NCI-H1417 treated with DMSO at 0.1 percent for 48 hours (cell line): ENCODE measurements at regions not wholly inside any gene's neighbourhood (a gene's known extent, or its start where the extent isn't known, plus 50 kb on each side); places are given as distances from the start of the nearest gene placed in this dataset.

Experiments used
- DNase-seq: peaks from one replicate; lab custom pipeline; 2025; lab: John Stamatoyannopoulos, UW

DNA sequence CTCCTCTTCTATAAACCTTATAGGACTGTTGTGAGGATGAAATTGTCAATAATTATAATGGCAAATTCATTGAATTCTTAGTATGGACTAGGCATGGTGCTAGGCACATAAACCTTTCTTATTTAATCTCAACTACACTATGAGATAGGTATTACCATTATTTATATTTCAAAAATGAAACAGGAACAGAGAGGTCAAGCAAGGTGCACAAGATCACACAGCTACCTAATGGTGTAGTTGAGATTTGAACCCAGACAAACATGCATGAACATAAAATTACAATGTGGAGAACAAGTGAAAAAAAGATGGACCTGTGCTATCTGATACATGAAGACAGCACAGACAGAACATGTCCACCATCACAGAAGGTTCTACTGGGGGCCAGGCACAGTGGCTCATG lies 156.7 kb downstream of the AXIN2 start:
- no peak for DNase-seq

DNA sequence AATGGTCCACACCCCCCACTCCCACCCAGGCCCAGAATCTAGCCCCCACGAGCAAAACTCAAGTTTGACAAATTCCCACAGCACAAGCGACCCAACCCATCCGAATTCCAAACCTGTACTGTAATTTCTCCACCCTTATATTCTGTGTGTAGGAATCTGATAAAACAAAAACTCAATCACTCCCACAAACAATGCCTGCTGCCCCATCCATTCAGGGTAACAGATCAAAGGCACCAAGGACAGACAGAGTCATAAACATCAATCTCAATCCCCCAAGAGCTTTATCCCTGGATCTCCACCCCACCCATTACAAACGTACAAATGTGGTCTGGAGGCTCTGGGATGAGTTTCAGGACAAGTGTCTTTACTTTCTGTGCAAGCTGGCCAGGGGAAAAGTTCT lies 157.8 kb downstream of the AXIN2 start:
- DNase-seq: no peak

DNA sequence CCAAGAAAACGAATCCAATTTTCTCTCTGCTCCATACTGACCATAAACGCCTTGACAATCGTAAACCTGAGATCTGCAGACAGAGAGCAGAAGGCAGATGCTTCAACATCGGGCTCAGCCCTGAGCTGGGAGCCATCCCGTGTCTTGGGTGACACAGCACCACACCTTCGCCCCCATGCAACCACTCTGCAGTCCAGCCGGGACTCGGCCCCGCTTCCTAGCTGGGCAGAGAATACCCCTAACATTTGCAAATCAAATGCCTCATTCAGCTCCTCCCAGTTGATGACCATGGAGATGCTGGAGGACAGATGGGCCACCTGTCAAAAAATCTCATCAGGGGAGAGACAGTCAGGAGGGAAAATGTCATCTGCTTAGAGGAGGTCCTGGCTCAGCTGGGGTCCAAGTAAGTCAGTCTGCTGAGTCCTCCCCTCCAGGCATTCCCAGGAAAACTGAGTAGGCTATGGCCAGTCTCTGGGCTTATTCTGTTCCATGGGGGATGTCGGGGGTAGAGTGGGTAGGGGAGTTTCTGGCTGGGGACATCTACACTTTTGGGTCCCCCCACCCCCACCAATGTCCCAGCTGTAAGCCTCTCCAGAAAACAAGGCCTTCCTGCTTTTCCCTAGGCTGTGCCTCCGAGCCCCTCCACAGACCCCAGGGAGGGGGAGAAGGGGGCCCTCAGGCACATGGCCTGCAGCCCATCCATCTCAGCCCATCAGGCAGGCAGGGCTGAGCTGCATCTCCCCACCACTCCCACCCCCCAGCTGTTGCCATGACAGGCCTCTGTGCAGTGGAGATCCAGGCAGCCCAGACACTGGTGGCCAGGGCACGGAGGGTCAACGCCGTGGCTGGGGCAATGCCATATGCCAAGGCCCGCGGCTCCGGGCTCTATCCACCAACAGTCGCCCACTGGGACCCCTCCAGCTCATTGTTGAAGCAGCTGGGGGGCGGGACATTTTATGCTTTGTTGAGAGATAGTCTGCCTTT lies 158.6 kb downstream of the AXIN2 start:
- DNase-seq: no peak

DNA sequence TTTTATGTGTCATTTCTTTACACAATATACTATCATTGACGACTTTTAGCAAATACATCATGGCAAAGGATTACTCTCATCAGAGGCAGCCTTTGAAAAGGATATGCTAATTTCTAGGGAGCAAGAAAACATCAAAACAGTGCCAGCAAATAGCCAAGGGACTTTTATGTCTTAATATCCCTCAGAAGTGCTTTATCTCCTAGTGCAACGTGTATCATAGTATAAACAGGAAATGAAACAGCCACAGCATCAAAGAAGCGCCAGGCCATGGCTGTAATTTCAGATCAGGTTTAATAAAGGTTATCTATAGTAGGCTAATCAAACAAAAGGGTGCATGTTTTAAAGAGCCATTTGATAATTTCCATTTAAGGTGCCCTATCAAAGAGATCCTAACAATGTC lies 159.9 kb downstream of the AXIN2 start:
- DNase-seq: no peak

DNA sequence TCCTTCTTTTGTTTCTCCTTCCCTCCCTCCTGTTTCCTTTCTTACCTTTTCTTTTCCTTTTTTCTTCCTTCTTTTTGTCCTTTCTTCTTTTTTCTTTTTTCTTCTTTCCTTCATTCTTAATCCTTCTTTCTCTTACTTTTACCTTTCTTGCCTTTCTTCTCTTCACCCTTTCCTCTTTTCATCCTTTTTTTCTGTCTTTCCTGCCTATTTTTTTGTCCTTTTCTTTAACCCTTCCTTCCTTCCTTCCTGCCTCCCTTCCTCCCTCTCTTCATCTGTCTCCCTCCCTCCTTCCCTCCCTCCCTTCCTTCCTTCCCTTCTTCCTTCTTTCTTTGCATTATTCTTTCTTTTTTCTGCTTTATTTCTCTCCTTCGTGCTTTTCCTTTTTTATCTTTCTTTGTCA lies 160.7 kb downstream of the AXIN2 start:
- no peak for DNase-seq

DNA sequence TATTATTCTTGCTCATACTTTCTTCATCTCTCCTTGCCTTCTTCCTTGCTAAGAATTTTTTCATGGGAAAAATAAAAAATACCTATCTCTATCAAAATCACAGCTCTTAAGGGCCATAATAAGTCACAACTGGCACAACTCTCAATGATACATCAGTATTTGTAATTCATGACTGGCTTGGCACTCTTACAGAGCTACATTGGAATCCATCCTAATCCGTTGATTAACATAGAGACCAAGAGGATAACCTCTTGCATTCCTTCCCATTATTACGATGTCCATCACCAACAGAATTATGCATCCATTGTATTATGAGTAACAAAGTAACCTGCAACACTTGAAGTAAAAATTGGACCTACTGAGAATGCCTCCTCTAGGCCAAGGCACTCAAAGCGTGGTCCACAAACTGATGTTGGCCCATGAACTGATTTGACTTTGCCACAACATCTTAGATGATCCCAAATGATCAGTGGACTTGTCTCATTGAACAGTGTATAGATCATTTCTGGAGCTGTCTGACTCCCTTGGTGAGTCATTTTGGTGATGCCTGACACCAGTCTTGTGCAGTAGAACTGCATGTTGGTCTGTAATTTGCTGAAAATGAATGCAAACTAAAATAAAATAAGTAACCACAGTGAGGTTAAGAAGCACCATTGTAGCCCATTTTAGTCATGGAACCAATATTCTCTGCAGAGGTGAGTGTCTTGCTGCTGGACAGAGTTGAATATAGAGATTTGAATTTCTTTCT lies 163.2 kb downstream of the AXIN2 start:
- DNase-seq: no peak

DNA sequence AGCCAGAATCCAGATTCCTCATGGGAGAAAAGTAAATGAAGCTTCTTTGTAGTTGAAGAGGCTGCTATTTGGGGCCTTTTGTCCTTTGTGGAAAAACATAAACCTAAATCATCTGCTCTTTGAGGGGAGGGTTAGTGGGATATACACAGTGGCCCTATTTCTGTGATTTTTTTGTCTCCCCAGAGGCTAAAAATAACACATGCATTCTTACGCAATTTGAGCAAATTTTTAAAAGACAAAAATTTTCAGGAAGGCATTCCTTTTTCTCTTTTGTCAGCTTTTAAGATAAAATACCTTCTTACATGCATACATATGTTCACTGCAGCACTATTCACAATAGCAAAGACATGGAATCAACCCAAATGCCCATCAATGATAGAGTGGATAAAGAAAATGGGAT lies 165.5 kb downstream of the AXIN2 start:
- DNase-seq: no peak

DNA sequence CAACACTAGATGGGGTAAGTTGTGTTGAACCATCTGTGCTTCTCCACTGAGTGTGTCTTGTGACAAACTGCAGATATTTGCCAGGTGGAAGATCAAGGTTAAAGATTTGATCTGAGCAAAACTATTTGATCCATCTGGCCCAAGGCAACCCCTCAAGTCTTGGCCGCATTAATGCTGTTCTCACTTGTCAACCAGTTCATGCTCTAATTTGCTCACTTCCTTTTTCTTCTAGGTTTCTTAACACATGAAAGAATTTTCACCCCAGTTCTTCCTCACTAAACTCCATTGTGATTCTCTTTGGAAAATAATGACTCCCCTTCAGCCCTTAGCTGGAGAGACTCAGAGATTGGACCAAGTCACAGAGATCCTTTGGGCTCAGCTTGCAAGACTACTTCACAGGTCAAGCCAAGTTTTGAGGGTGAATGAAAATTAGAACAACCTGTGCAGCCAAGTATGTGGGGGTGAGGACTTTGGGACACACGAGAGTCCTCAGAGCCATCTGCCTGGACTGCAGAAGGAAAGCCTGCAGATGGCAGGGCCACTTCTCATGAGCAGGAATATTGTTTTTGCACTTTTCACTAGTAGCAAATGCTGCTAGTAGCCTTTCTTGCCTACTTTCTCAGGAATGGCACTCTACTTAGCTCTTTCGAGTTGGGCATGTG lies 166.5 kb downstream of the AXIN2 start:
- no peak for DNase-seq

DNA sequence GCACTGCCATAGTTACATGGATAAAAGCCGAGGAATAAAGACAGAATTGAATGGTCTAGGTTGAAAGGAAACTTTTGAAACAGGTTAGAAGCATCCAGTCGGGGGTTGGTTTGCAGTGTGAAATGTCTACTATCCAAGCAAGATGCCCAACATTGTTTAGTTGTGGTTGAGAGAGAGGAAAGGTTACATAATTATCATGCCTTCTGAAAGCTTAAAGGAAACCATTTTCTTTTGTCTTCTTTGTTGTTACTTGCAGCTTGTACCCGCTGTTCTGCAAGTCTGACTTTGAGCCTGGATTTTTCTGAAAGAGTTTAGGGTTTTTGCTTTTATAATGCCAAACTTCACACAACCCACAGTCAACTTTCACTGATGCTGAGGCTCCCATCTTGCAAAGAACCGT lies 167.9 kb downstream of the AXIN2 start:
- no peak for DNase-seq

DNA sequence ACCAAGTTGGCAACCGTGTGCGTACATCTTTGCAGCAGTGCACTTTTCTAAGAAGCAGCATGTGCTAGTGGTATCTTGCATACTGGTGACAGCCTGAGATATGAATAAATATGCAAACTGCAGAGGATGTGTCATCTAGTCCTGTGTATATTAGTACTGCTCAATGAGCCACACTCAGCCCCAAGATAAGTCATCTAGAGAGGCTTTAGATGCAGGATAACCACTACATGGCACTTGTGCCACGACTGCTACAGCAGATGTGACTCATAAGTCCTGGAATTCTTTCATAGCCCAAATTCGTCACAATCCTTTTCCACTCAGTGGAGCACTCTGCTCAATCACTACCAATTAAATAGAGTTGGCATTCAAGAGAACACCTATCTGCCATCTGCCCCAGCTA lies 171.5 kb downstream of the AXIN2 start:
- DNase-seq: no peak

DNA sequence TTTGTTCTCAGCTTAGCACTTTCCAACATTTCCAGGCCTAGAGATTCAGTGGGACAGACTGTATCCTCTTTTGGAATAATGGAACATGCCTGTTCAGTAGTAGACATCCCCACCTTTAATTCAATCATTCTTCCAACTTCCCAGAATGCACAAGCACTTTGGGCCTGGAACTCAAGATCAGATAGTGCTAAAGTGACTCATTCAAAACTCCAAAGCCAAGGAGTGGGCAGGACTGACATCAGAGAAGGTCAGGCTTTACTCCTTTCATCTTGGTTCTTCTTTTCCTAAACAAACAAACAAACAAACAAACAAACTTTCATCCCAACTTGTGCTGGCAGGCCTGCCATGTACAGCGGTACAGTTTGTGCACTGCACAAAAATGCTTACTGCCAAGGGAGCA lies 172.0 kb downstream of the AXIN2 start:
- no peak for DNase-seq

DNA sequence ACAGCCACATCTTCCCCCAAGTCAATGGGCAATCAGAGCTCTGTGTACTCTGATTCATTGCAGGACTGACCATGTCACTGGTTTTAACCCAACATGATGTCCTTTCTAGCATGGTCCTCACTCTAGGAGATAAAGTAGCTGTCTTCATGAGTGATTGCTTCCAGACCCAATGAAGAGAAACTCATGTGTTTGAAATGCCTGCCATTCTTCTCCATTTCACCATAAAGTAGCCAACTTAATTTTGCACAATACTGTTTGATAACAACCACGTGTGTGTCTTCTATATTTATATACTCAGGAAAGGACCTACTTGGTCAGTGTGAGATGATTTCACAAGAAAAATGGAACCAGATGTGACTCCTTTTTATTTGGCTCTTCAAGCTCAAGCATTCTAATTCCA lies 172.5 kb downstream of the AXIN2 start:
- no peak for DNase-seq

DNA sequence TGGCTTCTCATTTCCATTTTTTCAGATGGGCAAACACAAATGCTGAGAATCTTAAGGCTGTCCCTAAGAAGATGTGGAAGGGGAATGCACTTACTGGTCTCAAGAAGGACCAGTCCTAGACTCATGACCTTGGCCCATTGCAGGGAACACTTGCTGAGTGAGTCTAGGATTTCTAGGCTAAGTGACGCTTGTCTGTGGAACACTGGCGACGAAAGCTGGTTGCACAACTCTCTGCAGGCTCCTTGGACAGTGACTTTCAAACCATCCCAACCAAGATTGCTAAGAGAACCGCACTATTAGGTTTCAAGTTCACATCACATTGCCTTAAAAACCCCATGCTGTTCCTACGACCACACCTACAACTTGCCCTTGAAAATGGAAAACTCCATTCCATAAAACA lies 174.1 kb downstream of the AXIN2 start:
- no peak for DNase-seq

DNA sequence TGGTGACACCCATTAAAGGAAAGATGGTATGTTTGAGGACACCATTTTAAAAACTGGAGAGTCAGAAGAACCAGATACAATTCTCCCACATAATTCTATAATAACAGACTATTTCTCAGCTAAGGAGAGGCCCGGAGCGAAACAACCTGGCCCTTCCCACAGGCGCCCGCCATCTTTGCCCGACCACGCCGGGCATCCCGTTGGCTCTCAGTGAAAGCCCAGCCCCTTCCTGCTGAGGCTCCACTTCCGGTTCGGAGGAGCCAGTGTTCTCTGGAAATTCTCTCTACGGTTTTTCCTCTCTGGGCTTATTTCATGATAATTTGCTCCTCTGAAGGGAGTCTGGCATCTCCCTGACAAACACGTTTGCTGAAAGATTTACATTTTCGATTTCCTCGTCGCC lies 175.7 kb downstream of the AXIN2 start:
- DNase-seq: no peak

DNA sequence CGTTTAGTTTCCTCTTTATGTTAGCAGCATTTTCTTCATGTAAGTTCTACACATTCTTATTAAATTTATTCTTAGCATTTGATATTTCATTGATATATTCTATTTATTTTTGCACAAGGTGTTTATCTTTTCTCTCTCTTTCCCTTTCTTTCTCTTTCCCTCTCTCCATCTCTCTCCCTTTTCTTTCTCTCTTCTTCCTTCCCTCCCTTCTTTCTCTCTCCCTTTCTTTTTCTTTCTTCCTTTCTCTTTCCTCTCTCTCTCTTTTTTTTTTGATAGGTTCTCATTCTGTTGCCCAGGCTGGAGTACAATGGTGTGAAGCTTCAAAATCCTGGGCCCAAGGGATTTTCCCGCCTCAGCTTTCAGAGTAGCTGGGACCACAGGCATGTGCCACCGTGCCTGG lies 176.4 kb downstream of the AXIN2 start:
- DNase-seq: no peak

DNA sequence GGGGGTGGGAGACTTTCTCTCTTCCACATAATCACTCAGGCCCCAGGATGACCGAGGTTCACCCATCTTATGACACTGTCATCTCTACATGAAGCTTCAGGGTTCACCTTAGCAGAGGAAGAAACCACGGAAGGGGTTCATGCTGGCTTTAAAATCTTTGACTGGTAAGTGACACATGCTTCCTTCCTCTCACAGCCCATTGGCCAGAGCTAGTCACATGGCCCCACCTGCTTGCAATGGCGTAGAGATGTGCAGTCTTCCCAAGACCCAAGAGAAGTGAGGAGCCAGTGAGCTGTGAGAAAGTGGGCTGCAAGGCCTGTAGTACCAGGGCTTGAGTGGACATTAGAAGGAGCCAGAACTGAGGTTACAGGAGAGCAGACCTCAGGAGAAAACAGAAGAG lies 180.3 kb downstream of the AXIN2 start:
- no peak for DNase-seq

DNA sequence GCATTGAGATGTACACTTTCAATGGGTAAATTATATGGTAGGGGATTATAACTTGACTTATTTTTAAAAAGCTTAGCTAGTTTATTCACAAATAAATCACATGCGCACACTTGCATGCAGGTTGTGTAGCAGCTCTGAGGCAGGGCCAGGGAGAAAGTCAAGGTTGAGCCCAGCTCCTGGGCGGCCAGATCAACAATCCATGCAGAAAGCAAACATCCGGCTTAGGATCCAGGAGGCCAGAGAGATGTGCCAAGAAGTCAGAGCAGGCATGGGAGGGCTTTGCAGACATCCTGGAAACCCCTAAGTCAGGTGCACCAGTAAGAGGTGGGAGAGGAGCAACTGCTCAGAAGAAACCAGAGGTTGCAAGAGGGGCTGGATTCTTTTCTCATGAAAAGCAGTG lies 186.5 kb downstream of the AXIN2 start:
- no peak for DNase-seq

DNA sequence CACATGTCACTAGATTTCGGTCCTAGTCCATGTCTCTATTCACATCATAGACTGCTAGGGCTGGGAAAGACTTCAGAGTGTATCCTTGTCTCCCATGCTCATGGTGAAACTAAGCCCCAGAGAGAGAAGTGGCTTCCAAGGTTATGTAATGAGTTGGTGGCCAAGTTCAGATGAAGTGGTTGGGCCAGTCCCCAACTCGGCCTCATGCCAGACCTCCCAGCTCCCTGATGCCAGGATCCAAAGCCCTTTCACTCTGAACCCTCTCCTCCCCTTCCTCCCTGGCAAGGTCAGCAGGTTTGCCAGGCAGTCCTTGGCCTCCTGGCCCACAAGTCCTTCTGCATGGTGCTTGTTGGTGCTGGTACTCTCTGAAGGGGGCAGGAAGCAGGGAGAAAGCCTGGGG lies 189.7 kb downstream of the AXIN2 start:
- no peak for DNase-seq

DNA sequence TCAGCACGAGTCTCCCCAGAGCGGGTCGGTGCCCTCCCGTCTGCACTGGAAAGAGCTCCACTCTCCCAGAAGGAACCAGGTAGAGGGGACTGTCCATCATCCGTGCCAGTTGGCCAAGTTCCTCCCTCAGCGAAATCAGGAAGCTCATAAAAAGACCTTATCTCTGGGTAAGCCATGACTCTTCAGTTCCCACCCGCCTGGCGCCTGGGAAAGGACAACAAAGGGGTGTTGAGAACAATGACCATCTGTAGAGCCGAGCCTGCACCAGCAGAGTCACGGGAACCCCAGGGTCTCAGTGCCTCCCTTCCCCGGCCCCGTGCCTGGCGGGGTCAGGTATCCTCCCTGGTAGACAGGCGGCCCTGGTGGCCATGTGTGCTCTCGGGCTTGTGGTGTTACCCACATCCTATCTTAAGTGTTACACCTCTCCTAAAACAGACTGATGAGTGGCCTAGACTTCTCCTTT lies 190.7 kb downstream of the AXIN2 start:
- DNase-seq: no peak

DNA sequence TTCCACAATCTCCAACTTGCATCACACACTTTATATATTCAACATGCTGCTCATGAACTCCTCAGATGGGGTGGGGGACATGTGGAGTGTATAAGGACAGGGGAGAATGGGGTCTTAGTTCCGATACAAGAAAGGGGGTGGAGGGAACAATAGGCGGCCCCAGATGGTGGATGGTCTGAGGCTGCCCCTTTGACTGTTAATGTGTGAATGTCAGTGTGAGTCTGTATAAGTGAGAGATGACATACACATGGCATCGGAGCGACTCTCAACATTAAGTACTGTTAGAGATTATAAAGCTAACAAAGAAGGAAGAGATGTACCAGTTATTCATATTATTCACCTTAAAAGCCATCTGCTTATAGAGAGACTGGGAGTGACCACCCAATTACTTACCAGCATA lies 193.1 kb downstream of the AXIN2 start:
- DNase-seq: no peak

DNA sequence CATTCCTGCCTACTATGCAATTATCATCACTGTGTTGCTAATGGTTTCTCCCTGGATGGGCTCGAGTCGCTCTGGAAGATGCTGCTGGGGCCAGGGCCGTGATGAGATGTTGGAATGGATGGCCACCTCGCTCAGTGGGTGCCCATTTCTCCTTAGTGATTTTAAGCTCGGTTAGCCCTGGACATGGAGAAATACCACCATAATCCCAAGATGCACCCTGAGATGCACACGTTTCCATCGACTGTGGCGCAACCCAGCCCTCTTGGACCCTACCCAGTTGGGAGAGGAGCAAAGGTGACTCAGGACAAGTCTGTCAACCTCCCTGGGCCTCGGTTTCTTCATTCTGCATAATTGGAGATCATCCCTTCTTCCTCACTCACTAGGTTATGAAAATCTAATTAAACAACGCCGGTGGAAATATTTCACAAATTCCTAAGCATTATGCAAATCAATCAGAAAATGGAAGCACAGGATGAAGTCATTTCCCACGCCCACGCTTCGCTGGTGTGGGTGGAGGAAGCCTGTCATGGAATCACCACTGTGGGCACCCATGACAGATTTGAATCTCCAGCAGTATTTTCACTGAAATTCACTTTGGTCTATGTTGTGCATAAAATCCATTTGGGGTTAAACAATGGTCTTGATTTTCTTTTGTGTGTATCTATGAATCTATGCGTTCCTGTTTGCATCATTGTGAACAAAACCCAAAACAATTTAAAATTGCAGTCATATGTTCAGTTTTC lies 195.2 kb downstream of the AXIN2 start:
- no peak for DNase-seq

DNA sequence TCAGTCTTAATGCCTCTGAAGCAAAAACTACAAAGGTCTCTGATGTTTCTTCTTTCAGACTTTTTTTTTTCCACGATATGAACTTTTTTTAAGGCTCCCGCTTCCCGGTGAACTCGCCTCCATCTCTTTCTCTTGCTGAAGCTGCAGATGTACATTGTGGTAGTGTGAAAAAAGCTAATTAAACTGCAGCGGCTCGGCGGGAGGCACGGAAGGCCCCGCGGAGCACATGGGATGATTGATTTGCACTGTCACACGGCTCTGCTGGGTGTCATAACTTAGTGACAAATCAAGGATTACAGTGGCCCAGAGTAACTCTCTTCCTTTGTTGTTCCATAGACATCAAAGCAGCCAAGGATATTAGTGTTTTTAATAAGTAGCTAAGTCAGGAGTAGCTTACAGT lies 196.3 kb downstream of the AXIN2 start:
- peak; percentile 76 for DNase-seq
